K562 (cell line): ENCODE measurements at regions not wholly inside any gene's neighbourhood (a gene's known extent, or its start where the extent isn't known, plus 50 kb on each side); places are given as distances from the start of the nearest gene placed in this dataset.

Source experiments
- ATAC-seq: fragments of 200-7000 bp; cut with Tn5 transposase; 3 replicates; pipeline ENCODE4 v1.9.1; 2020; ENCODE audit warnings: moderate library complexity
- BruUV-seq: library from RNA; stranded (reverse); fragments of 400-500 nt; replicated peaks from 2 replicates; lab custom pipeline; 2021; lab: Mats Ljungman, UMichigan
- CTCF ChIA-PET: fragments of 300-600 bp; formaldehyde crosslinking; extraction: SDS; loops from one replicate; lab custom pipeline; 2021; ENCODE audit warnings: low intra/inter-chr PET ratio; lab: Yijun Ruan, JAX
- POLR2A ChIA-PET: fragments of 300-600, 350-650 bp; sonication (Branson Sonifier 250); formaldehyde crosslinking; extraction: SDS; loops from one replicate; lab custom pipeline; 2021; ENCODE audit warnings: antibody characterized with exemption, inconsistent platforms; lab: Yijun Ruan, JAX
- DNase-seq, 4 experiments: peaks; one replicate each; pipeline versions ENCODE4 v3.0.0 to v3.0.0-alpha.2; 2011 to 2018; ENCODE audit warnings: low spot score in 3 of 4, mixed read lengths in 3 of 4; ENCODE audit errors: extremely low read depth in 1 of 4
- FAIRE-seq: peaks from 2 replicates; lab custom pipeline; 2011; peaks lifted over from hg19 to GRCh38; lab: Jason Lieb, UNC
- H2AFZ ChIP-seq: 2 replicates; pipeline ENCODE4 v1.6.0; 2011; ENCODE audit warnings: low read depth, low read length, control low read depth, inconsistent platforms
- H3K27ac ChIP-seq: fragments of 200-600 bp; 3 replicates; pipeline ENCODE4 v1.8.0; 2011; ENCODE audit warnings: low read depth, mild to moderate bottlenecking, control low read depth, inconsistent platforms, low read length, moderate library complexity, mixed read lengths; ENCODE audit errors: extremely low read depth
- H3K27me3 ChIP-seq, 2 experiments: fragments of 300-600 bp in 1 of 2; 2 replicates in 1 of 2; 3 replicates in 1 of 2; pipeline versions ENCODE4 v1.6.0 to v1.8.0; 2011; ENCODE audit warnings: inconsistent platforms in 2 of 2, low read length in 2 of 2, mild to moderate bottlenecking in 1 of 2, mixed read lengths in 1 of 2, moderate library complexity in 1 of 2; ENCODE audit not compliant: control insufficient read depth in 2 of 2, insufficient read depth in 2 of 2
- H3K36me3 ChIP-seq: fragments of 300-600 bp; 3 replicates; pipeline ENCODE4 v1.8.0; 2011; ENCODE audit warnings: mild to moderate bottlenecking, low read length, inconsistent platforms; ENCODE audit not compliant: control insufficient read depth, insufficient read depth
- H3K4me1 ChIP-seq, 2 experiments: fragments of 200-600 bp in 1 of 2; replicated peaks in 1 of 2; 2 replicates in 1 of 2; 3 replicates in 1 of 2; pipeline versions ENCODE4 v1.5.1 to v1.8.0; 2011; ENCODE audit warnings: inconsistent platforms in 2 of 2, low read length in 2 of 2, mild to moderate bottlenecking in 1 of 2, mixed read lengths in 1 of 2, moderate library complexity in 1 of 2; ENCODE audit not compliant: control insufficient read depth in 2 of 2, insufficient read depth in 2 of 2
- H3K4me2 ChIP-seq: 2 replicates; pipeline ENCODE4 v1.6.1; 2011; ENCODE audit warnings: low read length, control low read depth, inconsistent platforms, mixed read lengths; ENCODE audit not compliant: insufficient read depth
- H3K4me3 ChIP-seq: fragments of 200-600 bp; sonication (generic), shearing (Covaris generic); 2 replicates; pipeline ENCODE4 v1.5.1; 2016; ENCODE audit warnings: control low read depth, inconsistent platforms
- H3K79me2 ChIP-seq: fragments of 200-600 bp; 3 replicates; pipeline ENCODE4 v1.8.0; 2011; ENCODE audit warnings: low read length, inconsistent platforms; ENCODE audit not compliant: control insufficient read depth, insufficient read depth
- H3K9ac ChIP-seq, 2 experiments: 2 replicates each; pipeline versions ENCODE4 v1.6.0 to v1.6.1; 2011; ENCODE audit warnings: low read depth in 2 of 2, low read length in 2 of 2, control low read depth in 1 of 2, inconsistent platforms in 1 of 2, mild to moderate bottlenecking in 1 of 2, mixed read lengths in 1 of 2; ENCODE audit not compliant: insufficient read depth in 1 of 2
- H3K9me1 ChIP-seq: one replicate; pipeline ENCODE4 v1.6.0; 2011; ENCODE audit warnings: inconsistent platforms, mild to moderate bottlenecking, low read length, moderate library complexity; ENCODE audit not compliant: control insufficient read depth, insufficient read depth
- H3K9me3 ChIP-seq: replicated peaks from 2 replicates; pipeline ENCODE4 v1.5.1; 2011; ENCODE audit warnings: low read depth, low read length, inconsistent platforms; ENCODE audit not compliant: control insufficient read depth, insufficient read depth
- H4K20me1 ChIP-seq: replicated peaks from 2 replicates; pipeline ENCODE4 v1.6.1; 2011; ENCODE audit warnings: low read length, inconsistent platforms, mixed read lengths; ENCODE audit not compliant: control insufficient read depth, insufficient read depth
- CCNT2 ChIP-seq: IDR thresholded peaks from 2 replicates; pipeline ENCODE4 v1.6.1; 2011; ENCODE audit warnings: borderline replicate concordance, low read depth, mild to moderate bottlenecking, moderate library complexity, mixed read lengths, low read length; ENCODE audit not compliant: insufficient read length; ENCODE audit errors: extremely low read depth
- CTBP1 ChIP-seq: fragments of 450-650 bp; IDR thresholded peaks from 2 replicates; pipeline ENCODE4 v1.6.1; 2016; ENCODE audit warnings: borderline replicate concordance
- HCFC1 ChIP-seq: IDR thresholded peaks from 2 replicates; pipeline ENCODE4 v1.6.1; 2012; ENCODE audit warnings: low read depth, low read length, improper control_type of control experiment
- HDAC6 ChIP-seq: IDR thresholded peaks from 2 replicates; pipeline ENCODE4 v1.6.1; 2012; ENCODE audit warnings: low read depth, mild to moderate bottlenecking, control low read depth, inconsistent platforms, low read length, moderate library complexity
- KAT2B ChIP-seq: IDR thresholded peaks from one replicate; pipeline ENCODE4 v1.6.1; 2012; ENCODE audit warnings: low read depth, mild to moderate bottlenecking, control low read depth, inconsistent platforms, low read length, moderate library complexity
- PCBP2 ChIP-seq: fragments of 200-400 bp; formaldehyde crosslinking; IDR thresholded peaks from 2 replicates; pipeline ENCODE4 v1.6.1; 2018; ENCODE audit warnings: low read length, low read depth, mild to moderate bottlenecking, moderate library complexity; ENCODE audit not compliant: poor library complexity, severe bottlenecking
- RAD21 ChIP-seq, 2 experiments: fragments of 250-450 bp in 1 of 2; fragments of 450-650 bp in 1 of 2; sonication (Bioruptor Pico) in 1 of 2; formaldehyde crosslinking in 1 of 2; IDR thresholded peaks in 1 of 2; conservative IDR thresholded peaks in 1 of 2; 2 replicates each; pipeline versions ENCODE4 v1.4.0 to v1.8.0; 2020 to 2022; ENCODE audit warnings: mild to moderate bottlenecking in 2 of 2, moderate library complexity in 1 of 2
- ZNF507 ChIP-seq: conservative IDR thresholded peaks from 2 replicates; pipeline ENCODE4 v1.6.1; 2017; ENCODE audit warnings: missing genetic modification characterization, missing compliant biosample characterization
- ZNF57 ChIP-seq: fragments of 450-650 bp; formaldehyde crosslinking; IDR thresholded peaks from 2 replicates; pipeline ENCODE4 v1.4.0; 2020; ENCODE audit warnings: mild to moderate bottlenecking, moderate library complexity
- ZNF589 ChIP-seq: fragments of 200-800 bp; sonication (Bioruptor generic); IDR thresholded peaks from 2 replicates; pipeline ENCODE4 v1.6.1; 2016; ENCODE audit warnings: low read depth, missing genetic modification characterization, missing compliant biosample characterization
- ZNF830 ChIP-seq: fragments of 250-450 bp; sonication (Bioruptor Pico); IDR thresholded peaks from 2 replicates; pipeline ENCODE4 v1.5.0; 2021; ENCODE audit warnings: mild to moderate bottlenecking
- WGBS: fragments of 100-300 bp; shearing (Covaris generic); methylation state at CpG from one replicate; pipeline ENCODE4 v1.1.6; 2016; ENCODE audit warnings: low coverage, mixed read lengths; ENCODE audit not compliant: insufficient coverage; ENCODE audit errors: missing lambda C conversion rate; 5-methylcytosine and 5-hydroxymethylcytosine counted together
- in situ Hi-C: fragments of 300-500 bp; cut with MboI; formaldehyde crosslinking; loops from 4 replicates; pipeline ENCODE4 v1.15.0; 2018; ENCODE audit warnings: inconsistent platforms, mixed read lengths
- intact Hi-C: fragments of 100-400 bp; cut with micrococcal nuclease; formaldehyde crosslinking; loops from 2 replicates; pipeline ENCODE4 v1.14.2; 2022
- TF ChIP-seq, protein P1 (sequence below): fragments of 250-450 bp; sonication (Bioruptor Pico); IDR thresholded peaks from 2 replicates; pipeline ENCODE4 v1.8.0; 2021; ENCODE audit warnings: mild to moderate bottlenecking, moderate library complexity

DNA sequence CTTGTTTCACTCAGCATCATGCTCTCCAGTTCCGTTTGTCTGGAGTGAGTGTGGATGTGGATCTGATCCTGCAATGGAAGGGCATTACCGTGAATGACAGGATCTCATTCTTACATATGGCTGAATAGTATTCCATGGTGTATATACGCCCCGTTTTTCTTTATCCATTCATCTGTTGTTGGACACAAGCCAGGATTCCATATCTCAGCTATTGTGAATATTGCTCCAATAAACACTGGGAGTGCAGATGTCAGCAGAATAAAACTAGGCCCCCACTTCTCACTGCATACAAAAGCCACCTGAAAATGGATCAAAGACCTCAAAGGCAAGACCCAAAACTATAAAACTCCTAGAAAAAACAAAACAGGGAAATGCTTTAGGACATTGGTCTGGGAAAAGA is 120.3 kb upstream of the TMPRSS2 start:
- Histone ChIP-seq H4K20me1 (peaks cover 4% of the 10 kb centered on the region), H3K9me1 (no peaks in the 10 kb centered on the region), H3K9me3 (no peaks in the 10 kb centered on the region), H3K4me2 (no peak overlapping the region), H3K27ac (no peak overlapping the region), H3K9ac (no peak overlapping the region), H3K79me2 (no peaks in the 10 kb centered on the region), H3K36me3 (no peaks in the 10 kb centered on the region), H2AFZ (no peak overlapping the region), H3K27me3 (peaks cover 10 to 46% of the 10 kb centered on the region in 2 experiments; a peak in 4 of 5 replicates), H3K4me3 (no peak overlapping the region), H3K4me1 (peaks cover 0 to 3% of the 10 kb centered on the region in 2 experiments; a peak in 1 of 5 replicates)
- FAIRE-seq (no peak), ATAC-seq (no peak), DNase-seq (no peak)
- TF ChIP-seq HDAC6 (no peak), CCNT2 (no peak), ZNF57 (CRISPR knock-in tag) (no peak), KAT2B (no peak)
- ChIA-PET POLR2A (no interaction called here), CTCF (no interaction called here)
- in situ Hi-C loops = no loop called here
- BruUV-seq = no TSS peak
- 0% methylated on average over 4 of the region's 4 CpGs for WGBS
- intact Hi-C loops = no loop called here

DNA sequence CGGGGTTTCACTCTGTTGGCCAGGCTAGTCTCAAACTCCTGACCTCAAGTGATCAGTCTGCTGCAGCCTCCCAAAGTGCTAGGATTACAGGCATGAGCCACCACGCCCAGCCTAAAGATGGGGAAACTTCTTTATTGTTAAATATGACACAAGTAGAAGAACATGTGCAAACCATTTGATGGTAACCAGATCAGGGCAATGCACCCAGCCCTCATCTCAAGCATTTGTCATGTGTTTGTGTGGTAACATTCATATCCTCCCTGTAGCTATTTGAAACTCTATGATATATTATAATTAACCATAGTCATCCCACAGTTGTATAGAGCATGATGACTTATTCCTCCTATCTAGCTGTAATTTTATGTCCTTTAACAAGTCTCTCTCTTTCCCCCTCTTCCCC is 119.5 kb upstream of the TMPRSS2 start:
- Histone ChIP-seq H4K20me1 (peaks cover 7% of the 10 kb centered on the region), H3K36me3 (no peaks in the 10 kb centered on the region), H3K9ac (no peak overlapping the region)
- TF ChIP-seq HCFC1 = no peak
- TF ChIP-seq, protein P1, sequence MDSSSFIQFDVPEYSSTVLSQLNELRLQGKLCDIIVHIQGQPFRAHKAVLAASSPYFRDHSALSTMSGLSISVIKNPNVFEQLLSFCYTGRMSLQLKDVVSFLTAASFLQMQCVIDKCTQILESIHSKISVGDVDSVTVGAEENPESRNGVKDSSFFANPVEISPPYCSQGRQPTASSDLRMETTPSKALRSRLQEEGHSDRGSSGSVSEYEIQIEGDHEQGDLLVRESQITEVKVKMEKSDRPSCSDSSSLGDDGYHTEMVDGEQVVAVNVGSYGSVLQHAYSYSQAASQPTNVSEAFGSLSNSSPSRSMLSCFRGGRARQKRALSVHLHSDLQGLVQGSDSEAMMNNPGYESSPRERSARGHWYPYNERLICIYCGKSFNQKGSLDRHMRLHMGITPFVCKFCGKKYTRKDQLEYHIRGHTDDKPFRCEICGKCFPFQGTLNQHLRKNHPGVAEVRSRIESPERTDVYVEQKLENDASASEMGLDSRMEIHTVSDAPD (CRISPR knock-in tag) = no peak
- no peak for TF ChIP-seq ZNF830
- TF ChIP-seq ZNF507 (tag) = no peak
- no peak for TF ChIP-seq RAD21 (CRISPR knock-in tag; conservative IDR thresholded peaks at IDR 0.05 in 1 of 2, IDR thresholded peaks at IDR 0.05 in 1 of 2)
- no peak for TF ChIP-seq PCBP2
- no peak for TF ChIP-seq CTBP1
- no peak for TF ChIP-seq ZNF589 (CRISPR knock-in tag)
- TF ChIP-seq, all 486 proteins: peak for 0
- 0% methylated on average over 1 of the region's 2 CpGs for WGBS
- Histone ChIP-seq H3K9me3 (no peaks in the 10 kb centered on the region), H3K4me1 (peaks cover 0 to 3% of the 10 kb centered on the region in 2 experiments; a peak in 1 of 5 replicates), H2AFZ (no peak overlapping the region), H3K9me1 (no peaks in the 10 kb centered on the region), H3K79me2 (no peaks in the 10 kb centered on the region), H3K4me2 (no peak overlapping the region), H3K27ac (no peak overlapping the region), H3K4me3 (no peak overlapping the region), H3K27me3 (peaks cover 17 to 54% of the 10 kb centered on the region in 2 experiments)
- no TSS peak for BruUV-seq
- ATAC-seq (no peak), FAIRE-seq (no peak), DNase-seq (no peak)
- intact Hi-C loops (no loop called here), in situ Hi-C loops (no loop called here)
- ChIA-PET CTCF (no interaction called here), POLR2A (no interaction called here)
